Thoracic aorta (tissue), 2 donors: ENCODE measurements at regions not wholly inside any gene's neighbourhood (a gene's known extent, or its start where the extent isn't known, plus 50 kb on each side); places are given as distances from the start of the nearest gene placed in this dataset.

Source experiments
- ATAC-seq: fragments of 150-250 bp; one replicate; pipeline ENCODE4 v1.8.0; 2017; ENCODE audit warnings: low read depth; ENCODE audit not compliant: insufficient number of reproducible peaks, low FRiP score
- DNase-seq: peaks from one replicate; pipeline ENCODE4 v3.0.0-alpha.2; 2020; ENCODE audit warnings: low spot score
- H3K27ac ChIP-seq, 2 donors: fragments of 200-600 bp; sonication (generic); 1 replicate in 1 of 2; 2 replicates in 1 of 2; pipeline ENCODE4 v1.5.1; 2016; ENCODE audit warnings: mild to moderate bottlenecking in 2 of 2, moderate library complexity in 2 of 2
- H3K27me3 ChIP-seq: fragments of 200-600 bp; sonication (generic); replicated peaks from 2 replicates; pipeline ENCODE4 v1.6.0; 2016; ENCODE audit warnings: mild to moderate bottlenecking; ENCODE audit not compliant: insufficient read depth
- H3K36me3 ChIP-seq: fragments of 200-600 bp; sonication (generic); one replicate; pipeline ENCODE4 v1.5.1; 2016
- H3K4me1 ChIP-seq, 2 donors: fragments of 200-600 bp; sonication (generic); 1 replicate in 1 of 2; 2 replicates in 1 of 2; pipeline versions ENCODE4 v1.5.1 to v1.6.0; 2016; ENCODE audit warnings: low read depth in 2 of 2, mild to moderate bottlenecking in 1 of 2; ENCODE audit not compliant: control insufficient read depth in 1 of 2
- H3K4me3 ChIP-seq: fragments of 200-600 bp; sonication (generic); 2 replicates; pipeline ENCODE4 v1.5.1; 2016; ENCODE audit warnings: mild to moderate bottlenecking
- H3K9me3 ChIP-seq: fragments of 200-600 bp; sonication (generic); 2 replicates; pipeline ENCODE4 v1.5.1; 2016
- TF ChIP-seq, protein P1 (sequence below): fragments of 200-600 bp; sonication (generic); IDR thresholded peaks from one replicate; pipeline ENCODE4 v1.5.1; 2019; ENCODE audit warnings: antibody characterized with exemption

DNA sequence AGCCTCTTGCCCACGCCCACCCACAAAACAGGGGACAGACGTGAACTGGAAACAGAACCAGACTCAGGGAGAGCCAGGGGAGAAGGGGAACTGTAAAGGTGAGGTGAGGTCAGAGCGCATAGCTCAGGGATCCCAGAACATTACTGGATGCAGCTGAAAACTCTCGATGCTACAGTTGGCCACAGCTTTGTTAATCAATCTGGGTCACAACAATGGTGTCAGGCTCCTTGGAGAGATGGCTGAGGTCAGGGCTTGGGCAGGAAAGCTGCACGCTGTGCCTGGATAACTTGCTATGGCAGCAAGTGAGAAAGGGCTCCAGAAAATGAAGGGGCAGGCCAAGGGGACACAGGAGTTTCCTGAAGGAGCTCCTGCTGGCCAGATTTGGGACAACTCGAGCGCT is 263.3 kb downstream of the TFCP2L1 start:
- no peaks in the 10 kb centered on the region for H3K9me3 ChIP-seq
- ATAC-seq = no peak
- H3K27ac ChIP-seq = no peak overlapping the region
- no peak for DNase-seq
- TF ChIP-seq, protein P1, sequence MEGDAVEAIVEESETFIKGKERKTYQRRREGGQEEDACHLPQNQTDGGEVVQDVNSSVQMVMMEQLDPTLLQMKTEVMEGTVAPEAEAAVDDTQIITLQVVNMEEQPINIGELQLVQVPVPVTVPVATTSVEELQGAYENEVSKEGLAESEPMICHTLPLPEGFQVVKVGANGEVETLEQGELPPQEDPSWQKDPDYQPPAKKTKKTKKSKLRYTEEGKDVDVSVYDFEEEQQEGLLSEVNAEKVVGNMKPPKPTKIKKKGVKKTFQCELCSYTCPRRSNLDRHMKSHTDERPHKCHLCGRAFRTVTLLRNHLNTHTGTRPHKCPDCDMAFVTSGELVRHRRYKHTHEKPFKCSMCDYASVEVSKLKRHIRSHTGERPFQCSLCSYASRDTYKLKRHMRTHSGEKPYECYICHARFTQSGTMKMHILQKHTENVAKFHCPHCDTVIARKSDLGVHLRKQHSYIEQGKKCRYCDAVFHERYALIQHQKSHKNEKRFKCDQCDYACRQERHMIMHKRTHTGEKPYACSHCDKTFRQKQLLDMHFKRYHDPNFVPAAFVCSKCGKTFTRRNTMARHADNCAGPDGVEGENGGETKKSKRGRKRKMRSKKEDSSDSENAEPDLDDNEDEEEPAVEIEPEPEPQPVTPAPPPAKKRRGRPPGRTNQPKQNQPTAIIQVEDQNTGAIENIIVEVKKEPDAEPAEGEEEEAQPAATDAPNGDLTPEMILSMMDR = no peak
- H3K27me3 ChIP-seq = no peaks in the 10 kb centered on the region
- no peak overlapping the region for H3K4me3 ChIP-seq
- no peaks in the 10 kb centered on the region for H3K36me3 ChIP-seq
- peaks cover 0 to 9% of the 10 kb centered on the region in 2 donors for H3K4me1 ChIP-seq

DNA sequence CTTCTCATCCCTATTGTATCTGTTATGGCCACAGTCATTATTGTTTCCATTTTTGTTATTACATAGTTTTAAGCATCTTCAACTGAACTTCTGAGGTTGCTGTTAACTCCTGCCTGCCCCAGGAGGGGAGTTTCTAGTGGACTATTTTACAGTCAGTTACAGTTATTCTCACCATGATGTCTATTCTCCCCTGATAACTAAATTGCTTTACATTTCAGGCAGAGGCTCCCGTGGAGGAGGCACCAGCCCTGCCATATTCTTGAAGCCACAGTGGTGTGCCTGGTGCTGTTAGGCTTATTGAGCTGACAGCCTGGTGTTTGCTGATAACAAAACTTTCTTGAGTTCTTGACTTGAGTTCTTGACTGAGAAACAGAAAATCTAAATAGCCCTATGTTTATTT is 256.4 kb downstream of the TFCP2L1 start:
- H3K4me1 ChIP-seq = no peaks in the 10 kb centered on the region
- no peak overlapping the region for H3K27ac ChIP-seq
- no peak overlapping the region for H3K4me3 ChIP-seq
- H3K36me3 ChIP-seq = no peaks in the 10 kb centered on the region
- H3K27me3 ChIP-seq = no peaks in the 10 kb centered on the region
- DNase-seq (no peak), ATAC-seq (no peak)
- H3K9me3 ChIP-seq = no peaks in the 10 kb centered on the region
- TF ChIP-seq, protein P1 = no peak

DNA sequence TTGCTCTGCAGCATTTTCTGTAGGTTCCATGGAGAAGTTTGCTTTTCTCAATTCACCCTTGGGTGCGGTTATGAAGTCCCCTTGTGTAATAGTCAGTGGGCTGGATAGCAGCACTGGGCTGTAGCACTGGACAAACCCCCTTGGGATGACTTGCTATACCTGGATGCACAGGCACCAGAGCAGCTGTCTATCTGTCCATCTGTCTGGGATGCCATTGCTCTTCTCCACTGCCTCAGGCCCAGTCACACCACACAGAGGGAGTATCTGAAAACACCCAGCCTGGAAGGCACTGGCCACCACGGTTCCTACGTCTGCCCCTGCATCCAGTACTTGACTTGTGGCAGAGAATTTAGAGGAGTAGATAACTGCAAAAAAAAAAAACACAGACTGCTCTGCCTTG is 254.5 kb downstream of the TFCP2L1 start:
- TF ChIP-seq, protein P1 = no peak
- DNase-seq = no peak
- Histone ChIP-seq H3K27me3 (no peaks in the 10 kb centered on the region), H3K4me3 (no peak overlapping the region), H3K9me3 (no peaks in the 10 kb centered on the region), H3K4me1 (no peaks in the 10 kb centered on the region), H3K36me3 (no peaks in the 10 kb centered on the region), H3K27ac (no peak overlapping the region)
- no peak for ATAC-seq

DNA sequence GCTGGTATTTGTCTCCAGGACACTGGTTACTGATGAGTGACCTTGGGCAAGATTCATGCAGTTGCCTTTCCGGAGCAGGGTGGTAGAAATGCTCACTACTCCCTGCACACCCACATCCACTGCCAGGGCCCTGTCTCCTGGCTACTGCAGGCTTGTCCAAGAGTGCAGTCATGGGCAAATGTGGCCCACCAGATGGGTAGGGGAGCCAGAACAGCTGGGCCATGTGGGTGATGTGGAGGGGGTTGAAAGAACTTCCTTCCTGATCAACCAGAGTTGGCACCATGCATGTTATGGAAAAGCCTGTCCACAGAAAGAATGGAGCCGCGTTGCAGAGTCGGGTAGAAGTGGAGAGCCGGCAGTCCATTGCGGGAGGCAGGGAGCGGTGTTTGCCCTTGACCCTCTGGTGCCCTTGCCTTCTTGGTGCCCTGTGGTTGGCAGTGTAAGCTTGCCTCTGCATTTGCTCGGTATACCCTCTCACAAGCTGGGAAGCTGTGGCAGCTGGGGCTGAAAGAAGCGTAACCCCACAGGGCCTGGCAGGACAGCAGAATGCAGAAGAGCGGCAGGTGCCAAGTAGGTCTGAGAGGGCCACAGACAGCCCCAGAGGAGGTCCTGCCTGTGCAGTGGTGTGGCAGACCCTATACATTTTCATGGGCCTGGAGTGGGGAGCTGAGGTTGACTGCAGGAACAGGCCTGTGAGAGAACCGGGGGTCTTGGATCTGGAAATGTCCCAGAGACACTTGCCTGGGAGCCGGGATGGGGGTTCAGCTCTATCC is 253.2 kb downstream of the TFCP2L1 start:
- no peak for DNase-seq
- no peak for ATAC-seq
- no peaks in the 10 kb centered on the region for H3K9me3 ChIP-seq
- H3K4me1 ChIP-seq = no peaks in the 10 kb centered on the region
- H3K4me3 ChIP-seq = no peak overlapping the region
- H3K36me3 ChIP-seq = no peaks in the 10 kb centered on the region
- H3K27me3 ChIP-seq = no peaks in the 10 kb centered on the region
- H3K27ac ChIP-seq = no peak overlapping the region
- TF ChIP-seq, protein P1 = no peak

DNA sequence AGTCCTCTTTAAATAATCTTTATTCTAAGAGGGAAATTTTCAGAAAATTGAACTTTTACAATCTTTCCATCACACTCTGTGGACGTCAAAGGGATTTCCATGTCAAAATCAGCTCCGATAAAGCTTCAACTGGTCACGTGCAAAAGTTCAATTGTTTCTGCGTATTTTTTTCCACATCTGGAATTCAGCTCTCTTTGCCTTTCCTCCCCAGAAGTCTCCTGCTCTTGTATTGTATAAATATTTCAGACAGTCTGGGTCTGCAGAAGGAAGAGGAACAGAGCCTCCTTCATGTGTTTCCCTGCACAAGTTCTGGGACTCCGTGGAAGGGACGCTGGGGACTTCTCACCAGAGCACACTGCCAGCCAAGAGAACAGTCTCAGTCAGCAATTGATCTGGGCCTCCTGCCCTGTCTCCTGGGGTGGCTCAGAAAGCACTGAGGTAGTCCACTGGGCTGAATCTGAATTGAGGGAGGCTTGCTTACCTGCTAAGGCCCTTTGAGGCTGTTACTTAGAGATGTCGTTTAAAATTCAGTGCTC is 251.5 kb downstream of the TFCP2L1 start:
- TF ChIP-seq, protein P1 = no peak
- Histone ChIP-seq H3K27me3 (no peaks in the 10 kb centered on the region), H3K4me3 (no peak overlapping the region), H3K36me3 (no peaks in the 10 kb centered on the region), H3K9me3 (no peaks in the 10 kb centered on the region), H3K4me1 (peaks cover 0 to 2% of the 10 kb centered on the region in 2 donors), H3K27ac (no peak overlapping the region)
- DNase-seq (no peak), ATAC-seq (no peak)
